Erythroblast (primary cell): ENCODE measurements at regions not wholly inside any gene's neighbourhood (a gene's known extent, or its start where the extent isn't known, plus 50 kb on each side); places are given as distances from the start of the nearest gene placed in this dataset.

ENCODE experiments used
- GATA1 ChIP-seq: IDR thresholded peaks from 2 replicates; pipeline ENCODE4 v1.6.1; 2011; ENCODE audit warnings: low read depth, mild to moderate bottlenecking, control low read depth, low read length, moderate library complexity
- POLR2A ChIP-seq: IDR thresholded peaks from 2 replicates; pipeline ENCODE4 v1.6.1; 2011; ENCODE audit warnings: mild to moderate bottlenecking, low read length

DNA sequence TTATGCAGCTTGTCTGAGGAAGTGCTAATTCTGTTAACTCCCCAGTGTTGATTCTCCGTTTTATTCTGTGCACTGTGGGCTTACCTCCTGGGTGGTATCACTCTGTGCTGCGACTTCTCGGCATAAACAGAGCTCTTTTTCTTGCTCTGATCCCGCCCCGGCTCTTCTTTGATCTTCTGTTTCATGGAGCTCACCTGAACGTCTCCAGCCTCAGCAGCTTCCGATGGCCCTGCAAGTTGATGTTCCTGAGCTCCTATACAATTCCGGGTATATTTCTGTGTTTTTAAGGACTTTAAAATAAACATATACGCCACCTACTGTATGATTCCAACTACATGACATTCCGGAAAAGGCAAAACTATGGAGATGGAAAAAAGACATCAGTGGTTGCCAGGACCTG, 110.8 kb downstream of the TENT4A start:
- TF ChIP-seq POLR2A (no peak), GATA1 (no peak)
